Uterus (tissue), 3 donors: ENCODE measurements at regions not wholly inside any gene's neighbourhood (a gene's known extent, or its start where the extent isn't known, plus 50 kb on each side); places are given as distances from the start of the nearest gene placed in this dataset.

Source experiments
- DNase-seq, 2 donors: peaks; one replicate each; pipeline ENCODE4 v3.0.0-alpha.2; 2019 to 2020
- H3K27ac ChIP-seq, 2 donors: fragments of 200-600 bp; sonication (generic); 1 replicate in 1 of 2; 2 replicates in 1 of 2; pipeline ENCODE4 v1.5.1; 2016 to 2018
- H3K27me3 ChIP-seq, 2 donors: fragments of 200-600 bp; sonication (generic); one replicate each; pipeline ENCODE4 v1.5.1; 2018 to 2019; ENCODE audit warnings: control low read depth in 1 of 2
- H3K36me3 ChIP-seq, 2 donors: fragments of 200-600 bp; sonication (generic); one replicate each; pipeline ENCODE4 v1.5.1; 2019; ENCODE audit warnings: control low read depth in 1 of 2
- H3K4me1 ChIP-seq, 2 donors: fragments of 200-600 bp; sonication (generic); one replicate each; pipeline ENCODE4 v1.5.1; 2018 to 2019; ENCODE audit warnings: control low read depth in 1 of 2
- H3K4me3 ChIP-seq, 2 donors: fragments of 200-600 bp; sonication (generic); 1 replicate in 1 of 2; 2 replicates in 1 of 2; pipeline ENCODE4 v1.5.1; 2018 to 2019; ENCODE audit warnings: mild to moderate bottlenecking in 1 of 2
- H3K9me3 ChIP-seq, 2 donors: fragments of 200-600 bp; sonication (generic); one replicate each; pipeline ENCODE4 v1.5.1; 2019; ENCODE audit warnings: control low read depth in 1 of 2
- CTCF ChIP-seq, 4 experiments: fragments of 200-600 bp in 2 of 4; fragments of 450-650 bp in 2 of 4; sonication (generic) in 2 of 4; IDR thresholded peaks; one replicate each; pipeline ENCODE4 v1.5.1; 2016 to 2019; ENCODE audit warnings: antibody characterized with exemption in 4 of 4, mild to moderate bottlenecking in 2 of 4, moderate library complexity in 1 of 4
- POLR2A ChIP-seq, 2 donors: fragments of 450-650 bp; IDR thresholded peaks; one replicate each; pipeline ENCODE4 v1.6.1; 2016; ENCODE audit warnings: antibody characterized with exemption in 2 of 2, mild to moderate bottlenecking in 1 of 2, moderate library complexity in 1 of 2
- intact Hi-C: fragments of 100-400 bp; cut with DNase I; formaldehyde crosslinking; loops from one replicate; pipeline ENCODE4 v1.15.1; 2023; ENCODE audit warnings: low total_unique reads
- donor health status: DM: yes; HTN: yes; CAD: no.

- H3K27ac ChIP-seq: no peak overlapping the region
- no peaks in the 10 kb centered on the region for H3K4me1 ChIP-seq
- H3K4me3 ChIP-seq: no peak overlapping the region
- no peak for TF ChIP-seq CTCF (IDR thresholded peaks at IDR 0.05)
- no peak for TF ChIP-seq POLR2A (IDR thresholded peaks at IDR 0.05)
- no peaks in the 10 kb centered on the region for H3K36me3 ChIP-seq
- H3K9me3 ChIP-seq: no peaks in the 10 kb centered on the region
- no peak for DNase-seq
- no peaks in the 10 kb centered on the region for H3K27me3 ChIP-seq
- intact Hi-C loops: no loop called here
Measured at GRCh38 chr2:240223631-240224030, 83.2 kb upstream of the OTOS start.

DNA sequence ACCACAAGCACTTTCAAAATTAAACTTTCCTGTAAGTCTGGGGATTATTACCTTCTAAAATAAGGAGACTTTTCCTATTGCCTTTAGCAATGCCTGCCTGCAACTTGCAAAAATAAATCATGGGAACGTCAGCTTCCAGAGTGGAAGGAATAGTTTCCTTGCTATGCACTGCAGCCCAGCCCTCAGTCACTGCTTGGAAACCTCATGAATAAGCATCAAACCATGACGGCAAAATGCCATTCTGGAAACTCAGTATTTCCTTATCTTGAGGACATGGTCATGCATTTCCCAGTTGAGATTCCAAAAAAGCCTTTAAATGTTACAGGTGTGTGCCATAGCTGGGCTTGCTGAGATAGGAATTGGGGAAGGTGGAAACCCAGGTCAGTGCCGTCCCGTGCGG, 84.2 kb upstream of the OTOS start:
- DNase-seq: no peak

GRCh38 chr2:240225131-240225530, 84.7 kb upstream of the OTOS start:
- no peaks in the 10 kb centered on the region for H3K27me3 ChIP-seq
- intact Hi-C loops: no loop called here
- H3K27ac ChIP-seq: no peak overlapping the region
- DNase-seq: no peak
- no peaks in the 10 kb centered on the region for H3K36me3 ChIP-seq
- no peaks in the 10 kb centered on the region for H3K4me1 ChIP-seq
- H3K9me3 ChIP-seq: peaks cover 0 to 7% of the 10 kb centered on the region in 2 donors
- H3K4me3 ChIP-seq: no peak overlapping the region
- TF ChIP-seq POLR2A (IDR thresholded peaks at IDR 0.05): no peak
- no peak for TF ChIP-seq CTCF (IDR thresholded peaks at IDR 0.05)

More for the DNA sequence above, 84.2 kb upstream of the OTOS start:
- H3K27me3 ChIP-seq: no peaks in the 10 kb centered on the region
- TF ChIP-seq CTCF (IDR thresholded peaks at IDR 0.05): no peak
- TF ChIP-seq POLR2A (IDR thresholded peaks at IDR 0.05): no peak
- H3K9me3 ChIP-seq: peaks cover 0 to 7% of the 10 kb centered on the region in 2 donors
- intact Hi-C loops: no loop called here
- H3K4me1 ChIP-seq: no peaks in the 10 kb centered on the region
- H3K27ac ChIP-seq: no peak overlapping the region
- no peak overlapping the region for H3K4me3 ChIP-seq
- H3K36me3 ChIP-seq: no peaks in the 10 kb centered on the region

- Histone ChIP-seq H3K27ac (no peak overlapping the region), H3K4me3 (no peak overlapping the region), H3K9me3 (peaks cover 0 to 7% of the 10 kb centered on the region in 2 donors), H3K4me1 (no peaks in the 10 kb centered on the region), H3K36me3 (no peaks in the 10 kb centered on the region), H3K27me3 (no peaks in the 10 kb centered on the region)
- intact Hi-C loops: no loop called here
- TF ChIP-seq CTCF (IDR thresholded peaks at IDR 0.05): no peak
- TF ChIP-seq POLR2A (IDR thresholded peaks at IDR 0.05): no peak
- no peak for DNase-seq
Measured at GRCh38 chr2:240225660-240226475, 85.4 kb upstream of the OTOS start.

DNA sequence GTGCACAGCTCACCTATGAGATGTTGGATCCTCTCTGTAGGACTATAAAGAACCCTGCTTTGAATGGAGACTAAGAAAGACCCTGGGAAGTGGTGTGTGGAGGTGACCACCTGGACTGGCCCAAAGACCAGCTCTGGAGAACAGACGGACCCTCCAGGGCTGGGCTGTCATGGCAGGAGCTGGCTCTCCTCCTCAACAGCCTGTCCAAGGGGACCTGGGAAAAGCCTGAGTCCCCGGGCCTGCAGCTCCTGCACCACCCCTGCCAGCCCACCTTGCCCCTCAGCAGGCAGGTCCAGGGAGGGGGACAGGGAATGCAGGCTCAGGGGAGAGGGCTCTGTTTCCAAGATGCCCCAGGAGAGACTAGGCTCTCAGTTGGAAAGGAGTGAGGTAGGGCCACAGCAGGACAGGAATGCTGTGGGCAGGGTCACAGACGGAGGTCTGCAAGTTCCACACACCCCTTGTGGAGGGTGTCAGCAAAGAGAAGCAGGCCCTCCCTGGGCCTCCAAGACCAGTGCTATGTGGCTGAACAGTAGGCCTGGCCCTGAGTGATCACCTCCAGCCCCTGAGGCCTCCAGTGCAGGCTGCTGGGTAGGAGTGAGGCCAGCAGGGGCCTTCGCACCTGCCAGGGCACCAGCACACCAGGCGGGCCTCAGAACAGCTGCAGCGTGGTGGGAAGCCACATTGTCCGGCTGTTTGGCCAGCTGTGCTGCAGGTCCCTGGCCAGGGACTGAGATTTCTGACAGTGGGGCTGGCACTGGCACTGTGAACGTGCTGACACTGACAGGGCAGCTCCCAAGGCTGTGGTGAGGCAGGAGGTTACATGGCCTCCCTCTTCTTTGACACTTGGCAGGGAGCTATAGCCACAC, 86.4 kb upstream of the OTOS start:
- Histone ChIP-seq H3K4me3 (no peak overlapping the region), H3K9me3 (peaks cover 0 to 7% of the 10 kb centered on the region in 2 donors), H3K27me3 (no peaks in the 10 kb centered on the region), H3K27ac (no peak overlapping the region), H3K36me3 (no peaks in the 10 kb centered on the region), H3K4me1 (no peaks in the 10 kb centered on the region)
- intact Hi-C loops: no loop called here
- TF ChIP-seq POLR2A (IDR thresholded peaks at IDR 0.05) (no peak), CTCF (IDR thresholded peaks at IDR 0.05) (no peak)
- no peak for DNase-seq
